Body of pancreas (tissue), 4 donors: ENCODE measurements at regions not wholly inside any gene's neighbourhood (a gene's known extent, or its start where the extent isn't known, plus 50 kb on each side); places are given as distances from the start of the nearest gene placed in this dataset.

Source experiments
- ATAC-seq: fragments of 150-250 bp; one replicate; pipeline ENCODE4 v1.9.1; 2016
- DNase-seq, 4 donors: peaks; one replicate each; pipeline ENCODE4 v3.0.0-alpha.2; 2019
- H3K27ac ChIP-seq, 4 donors: fragments of 200-600 bp; sonication (generic); 1 replicate in 3 of 4; 2 replicates in 1 of 4; pipeline versions ENCODE4 v1.5.1 to v1.6.1; 2016 to 2019; ENCODE audit warnings: mild to moderate bottlenecking in 1 of 4, mixed read lengths in 1 of 4, moderate library complexity in 1 of 4
- H3K27me3 ChIP-seq, 2 donors: fragments of 200-600 bp; sonication (generic); one replicate each; pipeline ENCODE4 v1.6.0; 2016; ENCODE audit warnings: mild to moderate bottlenecking in 1 of 2
- H3K36me3 ChIP-seq, 2 donors: fragments of 200-600 bp; sonication (generic); replicated peaks in 1 of 2; 2 replicates each; pipeline ENCODE4 v1.5.1; 2016; ENCODE audit warnings: low read depth in 2 of 2; ENCODE audit not compliant: insufficient read depth in 1 of 2
- H3K4me1 ChIP-seq: fragments of 200-600 bp; sonication (generic); one replicate; pipeline ENCODE4 v1.6.0; 2016
- H3K4me3 ChIP-seq, 2 donors: fragments of 200-600 bp; sonication (generic); 1 replicate in 1 of 2; 2 replicates in 1 of 2; pipeline ENCODE4 v1.5.1; 2016 to 2019
- H3K9me3 ChIP-seq, 3 donors: fragments of 200-600 bp; sonication (generic); 1 replicate in 2 of 3; 2 replicates in 1 of 3; pipeline ENCODE4 v1.5.1; 2016
- POLR2A ChIP-seq, 3 donors: fragments of 450-650 bp; IDR thresholded peaks; one replicate each; pipeline ENCODE4 v1.6.1; 2016; ENCODE audit warnings: antibody characterized with exemption in 3 of 3, mild to moderate bottlenecking in 2 of 3
- WGBS, 2 donors: methylation state at CpG; one replicate each; pipeline ENCODE4 v1.1.5; 2017; 5-methylcytosine and 5-hydroxymethylcytosine counted together
- intact Hi-C: fragments of 100-400 bp; cut with DNase I; formaldehyde crosslinking; loops from one replicate; pipeline ENCODE4 v1.15.1; 2023
- TF ChIP-seq, protein P1 (sequence below), 7 experiments: fragments of 450-650 bp in 4 of 7; fragments of 200-600 bp in 3 of 7; sonication (generic) in 3 of 7; IDR thresholded peaks; one replicate each; pipeline ENCODE4 v1.5.1; 2016 to 2019; ENCODE audit warnings: antibody characterized with exemption in 7 of 7

DNA sequence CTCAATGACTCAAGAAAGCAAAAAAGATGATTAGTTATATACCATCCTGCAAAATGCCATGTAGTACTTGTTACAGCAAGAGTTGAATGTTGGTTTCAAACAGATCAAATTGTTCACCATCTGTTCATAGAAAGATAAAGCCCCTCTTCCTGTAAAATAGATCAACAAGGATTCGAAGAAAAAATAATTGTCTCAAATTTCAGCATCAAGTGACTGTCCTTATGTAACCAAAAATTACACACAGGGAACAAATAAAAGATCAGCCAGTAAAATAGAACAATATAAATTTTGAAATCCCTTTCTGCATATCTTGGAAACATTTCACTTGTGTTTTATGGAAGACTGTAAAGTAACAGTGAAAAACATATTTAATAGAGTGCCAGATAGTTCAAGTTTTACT is 165.1 kb upstream of the STAC start:
- Histone ChIP-seq H3K36me3 (no peaks in the 10 kb centered on the region), H3K4me1 (peaks cover 10% of the 10 kb centered on the region), H3K9me3 (no peaks in the 10 kb centered on the region), H3K4me3 (no peak overlapping the region), H3K27me3 (no peaks in the 10 kb centered on the region), H3K27ac (no peak overlapping the region)
- no peak for ATAC-seq
- TF ChIP-seq, protein P1, sequence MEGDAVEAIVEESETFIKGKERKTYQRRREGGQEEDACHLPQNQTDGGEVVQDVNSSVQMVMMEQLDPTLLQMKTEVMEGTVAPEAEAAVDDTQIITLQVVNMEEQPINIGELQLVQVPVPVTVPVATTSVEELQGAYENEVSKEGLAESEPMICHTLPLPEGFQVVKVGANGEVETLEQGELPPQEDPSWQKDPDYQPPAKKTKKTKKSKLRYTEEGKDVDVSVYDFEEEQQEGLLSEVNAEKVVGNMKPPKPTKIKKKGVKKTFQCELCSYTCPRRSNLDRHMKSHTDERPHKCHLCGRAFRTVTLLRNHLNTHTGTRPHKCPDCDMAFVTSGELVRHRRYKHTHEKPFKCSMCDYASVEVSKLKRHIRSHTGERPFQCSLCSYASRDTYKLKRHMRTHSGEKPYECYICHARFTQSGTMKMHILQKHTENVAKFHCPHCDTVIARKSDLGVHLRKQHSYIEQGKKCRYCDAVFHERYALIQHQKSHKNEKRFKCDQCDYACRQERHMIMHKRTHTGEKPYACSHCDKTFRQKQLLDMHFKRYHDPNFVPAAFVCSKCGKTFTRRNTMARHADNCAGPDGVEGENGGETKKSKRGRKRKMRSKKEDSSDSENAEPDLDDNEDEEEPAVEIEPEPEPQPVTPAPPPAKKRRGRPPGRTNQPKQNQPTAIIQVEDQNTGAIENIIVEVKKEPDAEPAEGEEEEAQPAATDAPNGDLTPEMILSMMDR (IDR thresholded peaks at IDR 0.05): no peak
- no peak for TF ChIP-seq POLR2A (IDR thresholded peaks at IDR 0.05)
- intact Hi-C loops: no loop called here
- DNase-seq: no peak
- WGBS, 2 donors: 32 to 48% methylated on average over 1 of the region's 1 CpG

DNA sequence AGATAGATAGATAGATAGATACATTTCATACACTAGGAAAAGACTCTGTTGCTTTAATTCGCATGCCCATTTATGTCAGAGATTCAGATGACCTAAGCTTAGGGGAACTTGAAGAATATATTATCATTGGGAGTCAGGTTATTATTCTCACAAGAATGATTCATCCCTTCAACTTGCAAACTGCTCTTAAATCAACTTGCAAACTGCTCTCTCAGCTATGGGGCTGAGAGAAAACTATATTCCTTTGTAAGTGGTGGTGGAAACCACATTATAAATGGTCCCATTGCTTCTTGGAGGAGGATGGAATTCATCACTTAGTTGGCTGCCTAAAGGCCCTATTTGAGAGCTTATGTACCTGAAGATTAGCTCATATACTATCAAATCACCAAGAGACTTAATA is 160.9 kb upstream of the STAC start:
- ATAC-seq: no peak
- intact Hi-C loops: no loop called here
- no peaks in the 10 kb centered on the region for H3K9me3 ChIP-seq
- no peaks in the 10 kb centered on the region for H3K27me3 ChIP-seq
- 81 to 91% methylated on average over 1 of the region's 1 CpG for WGBS, 2 donors
- H3K4me3 ChIP-seq: no peak overlapping the region
- no peak overlapping the region for H3K27ac ChIP-seq
- no peak for TF ChIP-seq POLR2A (IDR thresholded peaks at IDR 0.05)
- TF ChIP-seq, protein P1 (IDR thresholded peaks at IDR 0.05): no peak
- DNase-seq: no peak
- H3K4me1 ChIP-seq: peaks cover 9% of the 10 kb centered on the region
- no peaks in the 10 kb centered on the region for H3K36me3 ChIP-seq

DNA sequence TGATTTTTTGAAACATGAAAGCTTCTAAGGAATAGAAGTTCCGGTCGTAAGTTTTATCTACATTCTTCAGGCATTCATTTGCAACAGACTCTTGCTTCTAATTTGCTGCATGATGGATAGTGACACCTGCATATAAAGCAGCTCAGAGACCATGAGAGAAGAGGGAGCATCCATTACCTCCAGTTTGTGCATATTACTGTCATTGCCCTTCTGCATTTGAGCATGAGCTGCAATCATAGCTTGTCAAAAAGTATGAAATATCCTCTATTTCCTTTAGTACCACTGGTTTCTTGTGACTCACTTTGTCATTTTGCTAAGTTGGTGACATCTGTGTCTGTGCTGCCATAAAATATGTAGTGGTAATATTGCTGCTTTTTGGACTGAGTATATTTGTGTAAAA is 160.1 kb upstream of the STAC start:
- no peaks in the 10 kb centered on the region for H3K9me3 ChIP-seq
- DNase-seq: no peak
- intact Hi-C loops: no loop called here
- peaks cover 1% of the 10 kb centered on the region for H3K4me1 ChIP-seq
- H3K27ac ChIP-seq: no peak overlapping the region
- no peak for ATAC-seq
- H3K4me3 ChIP-seq: no peak overlapping the region
- 72 to 81% methylated on average over 2 of the region's 2 CpGs for WGBS, 2 donors
- no peaks in the 10 kb centered on the region for H3K36me3 ChIP-seq
- H3K27me3 ChIP-seq: no peaks in the 10 kb centered on the region
- TF ChIP-seq, protein P1 (IDR thresholded peaks at IDR 0.05): no peak
- TF ChIP-seq POLR2A (IDR thresholded peaks at IDR 0.05): no peak

DNA sequence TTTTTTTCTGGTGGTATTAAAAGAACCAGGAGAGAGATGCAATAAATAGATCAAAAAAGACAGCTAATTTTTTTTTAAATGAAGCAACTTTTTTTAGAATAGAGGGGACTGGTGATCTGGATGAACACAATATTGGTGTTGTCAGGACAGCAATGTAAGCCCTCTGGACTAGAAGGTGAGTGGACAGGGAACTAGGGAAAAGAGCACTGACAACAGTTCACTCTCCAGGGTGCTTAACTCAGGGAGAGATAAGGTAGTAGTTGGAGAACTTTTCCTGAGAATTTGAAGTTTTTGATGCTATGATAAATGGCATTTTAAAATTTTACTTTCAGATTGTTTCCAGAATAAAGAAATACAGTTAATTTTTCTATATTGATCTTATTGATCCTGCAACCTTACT is 158.3 kb upstream of the STAC start:
- no peaks in the 10 kb centered on the region for H3K27me3 ChIP-seq
- TF ChIP-seq, protein P1 (IDR thresholded peaks at IDR 0.05): no peak
- TF ChIP-seq POLR2A (IDR thresholded peaks at IDR 0.05): no peak
- no peaks in the 10 kb centered on the region for H3K36me3 ChIP-seq
- H3K27ac ChIP-seq: no peak overlapping the region
- ATAC-seq (no peak), DNase-seq (no peak)
- H3K4me1 ChIP-seq: no peaks in the 10 kb centered on the region
- intact Hi-C loops: no loop called here
- H3K4me3 ChIP-seq: no peak overlapping the region
- H3K9me3 ChIP-seq: no peaks in the 10 kb centered on the region

DNA sequence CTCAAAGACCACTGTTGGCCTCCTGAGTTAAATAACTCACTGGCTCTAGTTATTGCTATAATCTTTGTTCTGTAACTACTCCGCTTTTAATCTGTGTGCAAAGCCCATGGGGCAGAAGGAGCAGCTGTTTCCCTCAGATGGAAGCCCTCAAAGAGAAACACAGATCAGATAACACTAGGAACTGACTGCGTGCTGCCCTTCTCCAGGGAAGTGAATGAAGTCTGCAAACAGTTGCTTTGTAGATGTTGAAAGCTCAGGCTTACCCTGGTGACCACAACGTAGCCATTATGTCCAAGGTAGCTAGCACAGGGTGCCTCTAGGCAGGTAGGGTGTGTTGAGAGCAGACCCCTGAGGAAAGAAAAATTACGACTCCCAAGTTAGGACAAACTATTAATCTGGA is 152.3 kb upstream of the STAC start:
- TF ChIP-seq, protein P1 (IDR thresholded peaks at IDR 0.05): no peak
- no peak for TF ChIP-seq POLR2A (IDR thresholded peaks at IDR 0.05)
- H3K4me3 ChIP-seq: no peak overlapping the region
- no peaks in the 10 kb centered on the region for H3K36me3 ChIP-seq
- DNase-seq: no peak
- no peaks in the 10 kb centered on the region for H3K4me1 ChIP-seq
- WGBS, 2 donors: 15 to 52% methylated on average over 4 of the region's 4 CpGs
- intact Hi-C loops: no loop called here
- no peak overlapping the region for H3K27ac ChIP-seq
- no peaks in the 10 kb centered on the region for H3K9me3 ChIP-seq
- ATAC-seq: no peak
- no peaks in the 10 kb centered on the region for H3K27me3 ChIP-seq
